Right ventricle myocardium inferior (tissue), 1 donor: ENCODE measurements at regions not wholly inside any gene's neighbourhood (a gene's known extent, or its start where the extent isn't known, plus 50 kb on each side); places are given as distances from the start of the nearest gene placed in this dataset.

ENCODE experiments used
- ATAC-seq: fragments of 200-7000 bp; cut with Tn5 transposase; one replicate; pipeline ENCODE4 v1.9.1; 2020; ENCODE audit warnings: mild to moderate bottlenecking, moderate library complexity
- DNase-seq: peaks from one replicate; pipeline ENCODE4 v3.0.0; 2021; ENCODE audit errors: missing footprints
- intact Hi-C: fragments of 100-400 bp; cut with DNase I; formaldehyde crosslinking; loops from one replicate; pipeline ENCODE4 v1.11.0; 2022
- donor health status: DM: no; HTN: yes; CAD: no; lungs with severe emphysema.

GRCh38 chr2:240299710-240300068, 135.8 kb upstream of the GPC1 start:
- ATAC-seq (no peak), DNase-seq (no peak)
- intact Hi-C loops, result loop anchor here (5.0 kb wide), 2 partner anchors 53 to 68 kb away; no protein-coding TSS in a partner anchor

GRCh38 chr2:240300261-240300821, 135.1 kb upstream of the GPC1 start:
- DNase-seq, result no peak
- ATAC-seq, result no peak
- intact Hi-C loops, result no loop called here

GRCh38 chr2:240300840-240301239, 134.6 kb upstream of the GPC1 start:
- no peak for ATAC-seq
- intact Hi-C loops, result no loop called here
- DNase-seq, result no peak

- no peak for ATAC-seq
- intact Hi-C loops, result no loop called here
- DNase-seq, result no peak
Observed at GRCh38 chr2:240301256-240301795, 134.1 kb upstream of the GPC1 start.

GRCh38 chr2:240302041-240302440, 133.4 kb upstream of the GPC1 start:
- no peak for ATAC-seq
- intact Hi-C loops, result no loop called here
- no peak for DNase-seq

- DNase-seq, result no peak
- ATAC-seq, result no peak
- intact Hi-C loops, result no loop called here
Observed at GRCh38 chr2:240302933-240303595, 132.4 kb upstream of the GPC1 start.

- ATAC-seq, result no peak
- intact Hi-C loops, result no loop called here
- no peak for DNase-seq
Observed at GRCh38 chr2:240303896-240304745, 131.3 kb upstream of the GPC1 start.

- no peak for ATAC-seq
- intact Hi-C loops, result no loop called here
Observed at GRCh38 chr2:240304746-240305161, 130.7 kb upstream of the GPC1 start.

GRCh38 chr2:240305369-240305962, 130.0 kb upstream of the GPC1 start:
- intact Hi-C loops, result no loop called here
- DNase-seq (no peak), ATAC-seq (no peak)

More at GRCh38 chr2:240304746-240305161, 130.7 kb upstream of the GPC1 start:
- no peak for DNase-seq

- no peak for ATAC-seq
- intact Hi-C loops, result no loop called here
- DNase-seq, result no peak
Observed at GRCh38 chr2:240306185-240306584, 129.3 kb upstream of the GPC1 start.

GRCh38 chr2:240308111-240308651, 127.3 kb upstream of the GPC1 start:
- DNase-seq, result no peak
- ATAC-seq, result no peak
- intact Hi-C loops, result no loop called here

- DNase-seq, result no peak
- ATAC-seq, result peak; percentile 13
- intact Hi-C loops, result no loop called here
Observed at GRCh38 chr2:240309214-240309613, 126.2 kb upstream of the GPC1 start.

GRCh38 chr2:240310201-240310600, 125.3 kb upstream of the GPC1 start:
- DNase-seq (no peak), ATAC-seq (no peak)
- intact Hi-C loops, result no loop called here

- intact Hi-C loops, result no loop called here
- ATAC-seq, result no peak
- no peak for DNase-seq
Observed at GRCh38 chr2:240310645-240311044, 124.8 kb upstream of the GPC1 start.

- DNase-seq (no peak), ATAC-seq (no peak)
- intact Hi-C loops, result no loop called here
Observed at GRCh38 chr2:240311821-240312220, 123.6 kb upstream of the GPC1 start.

GRCh38 chr2:240319221-240319854, 116.1 kb upstream of the GPC1 start:
- intact Hi-C loops, result no loop called here
- peak; percentile 26 for ATAC-seq
- no peak for DNase-seq

- peak; percentile 49 for ATAC-seq
Observed at GRCh38 chr2:240319855-240320203, 115.6 kb upstream of the GPC1 start.

GRCh38 chr2:240320204-240320993, 115.1 kb upstream of the GPC1 start:
- DNase-seq, result no peak

More at GRCh38 chr2:240319855-240320203, 115.6 kb upstream of the GPC1 start:
- intact Hi-C loops, result no loop called here
- DNase-seq, result no peak

More at GRCh38 chr2:240320204-240320993, 115.1 kb upstream of the GPC1 start:
- intact Hi-C loops, result no loop called here
- peak; percentile 8 for ATAC-seq
